OCI-LY3 (cell line): ENCODE measurements at regions not wholly inside any gene's neighbourhood (a gene's known extent, or its start where the extent isn't known, plus 50 kb on each side); places are given as distances from the start of the nearest gene placed in this dataset.

ENCODE experiments used
- EZH2phosphoT487 ChIP-seq: fragments of 200-600 bp; shearing (Covaris generic); IDR thresholded peaks from 2 replicates; pipeline ENCODE4 v1.6.1; 2018; ENCODE audit warnings: antibody characterized with exemption, mixed run types, low read depth
- TF ChIP-seq, protein P1 (sequence below): fragments of 200-600, 300-600 bp; sonication (generic); IDR thresholded peaks from 2 replicates; pipeline ENCODE4 v1.5.1; 2014; ENCODE audit warnings: antibody characterized with exemption, low read length, low read depth

DNA sequence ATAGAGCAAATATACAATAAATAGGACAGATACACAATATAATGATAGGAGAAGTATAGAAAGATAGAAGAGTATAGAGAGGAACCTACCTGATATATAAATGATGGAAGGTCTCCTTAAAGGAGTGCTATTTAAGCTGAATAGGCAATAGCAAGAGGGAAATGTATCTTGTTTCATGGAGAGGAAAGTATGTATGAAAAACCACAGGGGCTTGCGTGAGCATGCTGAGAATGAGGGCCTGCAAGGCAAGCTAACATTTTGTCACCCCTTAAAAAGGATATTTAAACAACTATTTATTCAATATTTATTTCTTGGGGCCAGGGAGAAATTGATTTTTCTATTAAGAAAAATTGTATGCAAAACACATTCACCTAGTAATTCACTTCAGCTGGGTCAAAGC is 150.9 kb upstream of the ZRANB2 start:
- TF ChIP-seq, protein P1, sequence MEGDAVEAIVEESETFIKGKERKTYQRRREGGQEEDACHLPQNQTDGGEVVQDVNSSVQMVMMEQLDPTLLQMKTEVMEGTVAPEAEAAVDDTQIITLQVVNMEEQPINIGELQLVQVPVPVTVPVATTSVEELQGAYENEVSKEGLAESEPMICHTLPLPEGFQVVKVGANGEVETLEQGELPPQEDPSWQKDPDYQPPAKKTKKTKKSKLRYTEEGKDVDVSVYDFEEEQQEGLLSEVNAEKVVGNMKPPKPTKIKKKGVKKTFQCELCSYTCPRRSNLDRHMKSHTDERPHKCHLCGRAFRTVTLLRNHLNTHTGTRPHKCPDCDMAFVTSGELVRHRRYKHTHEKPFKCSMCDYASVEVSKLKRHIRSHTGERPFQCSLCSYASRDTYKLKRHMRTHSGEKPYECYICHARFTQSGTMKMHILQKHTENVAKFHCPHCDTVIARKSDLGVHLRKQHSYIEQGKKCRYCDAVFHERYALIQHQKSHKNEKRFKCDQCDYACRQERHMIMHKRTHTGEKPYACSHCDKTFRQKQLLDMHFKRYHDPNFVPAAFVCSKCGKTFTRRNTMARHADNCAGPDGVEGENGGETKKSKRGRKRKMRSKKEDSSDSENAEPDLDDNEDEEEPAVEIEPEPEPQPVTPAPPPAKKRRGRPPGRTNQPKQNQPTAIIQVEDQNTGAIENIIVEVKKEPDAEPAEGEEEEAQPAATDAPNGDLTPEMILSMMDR = no peak
- TF ChIP-seq EZH2phosphoT487 = no peak
